ENCODE measurements at regions not wholly inside any gene's neighbourhood (a gene's known extent, or its start where the extent isn't known, plus 50 kb on each side); places are given as distances from the start of the nearest gene placed in this dataset.

GRCh38 chr1:82520611-82521010, 719.9 kb downstream of the ADGRL2 start:
- DNase-seq: no peak

GRCh38 chr1:82517586-82517985, 716.9 kb downstream of the ADGRL2 start:
- no peak for DNase-seq

- DNase-seq: no peak
Observed at GRCh38 chr1:82515650-82516049, 714.9 kb downstream of the ADGRL2 start.

- no peak for DNase-seq
Observed at GRCh38 chr1:82511441-82511840, 710.7 kb downstream of the ADGRL2 start.

GRCh38 chr1:82510431-82510830, 709.7 kb downstream of the ADGRL2 start:
- DNase-seq: no peak

- DNase-seq: no peak
Observed at GRCh38 chr1:82507011-82507410, 706.3 kb downstream of the ADGRL2 start.

- no peak for DNase-seq
Observed at GRCh38 chr1:82503822-82504221, 703.1 kb downstream of the ADGRL2 start.

GRCh38 chr1:82499022-82499421, 698.3 kb downstream of the ADGRL2 start:
- DNase-seq: no peak

GRCh38 chr1:82494117-82494516, 693.4 kb downstream of the ADGRL2 start:
- no peak for DNase-seq

- DNase-seq: no peak
Observed at GRCh38 chr1:82492159-82492558, 691.4 kb downstream of the ADGRL2 start.

GRCh38 chr1:82491301-82492048, 690.7 kb downstream of the ADGRL2 start:
- no peak for DNase-seq

GRCh38 chr1:82487778-82488177, 687.0 kb downstream of the ADGRL2 start:
- no peak for DNase-seq

- no peak for DNase-seq
Observed at GRCh38 chr1:82486969-82487368, 686.2 kb downstream of the ADGRL2 start.

GRCh38 chr1:82486468-82486867, 685.7 kb downstream of the ADGRL2 start:
- DNase-seq: no peak

- DNase-seq: no peak
Observed at GRCh38 chr1:82485591-82486369, 685.0 kb downstream of the ADGRL2 start.

- no peak for DNase-seq
Observed at GRCh38 chr1:82483146-82483545, 682.4 kb downstream of the ADGRL2 start.

GRCh38 chr1:82478916-82479315, 678.2 kb downstream of the ADGRL2 start:
- no peak for DNase-seq

GRCh38 chr1:82472489-82473131, 671.9 kb downstream of the ADGRL2 start:
- no peak for DNase-seq

- DNase-seq: no peak
Observed at GRCh38 chr1:82466891-82467290, 666.2 kb downstream of the ADGRL2 start.

- no peak for DNase-seq
Observed at GRCh38 chr1:82466416-82466815, 665.7 kb downstream of the ADGRL2 start.

GRCh38 chr1:82465024-82465423, 664.3 kb downstream of the ADGRL2 start:
- no peak for DNase-seq

GRCh38 chr1:82464362-82465001, 663.7 kb downstream of the ADGRL2 start:
- DNase-seq: no peak

GRCh38 chr1:82463951-82464350, 663.2 kb downstream of the ADGRL2 start:
- DNase-seq: no peak
